ENCODE measurements at regions not wholly inside any gene's neighbourhood (a gene's known extent, or its start where the extent isn't known, plus 50 kb on each side); places are given as distances from the start of the nearest gene placed in this dataset.

DNA sequence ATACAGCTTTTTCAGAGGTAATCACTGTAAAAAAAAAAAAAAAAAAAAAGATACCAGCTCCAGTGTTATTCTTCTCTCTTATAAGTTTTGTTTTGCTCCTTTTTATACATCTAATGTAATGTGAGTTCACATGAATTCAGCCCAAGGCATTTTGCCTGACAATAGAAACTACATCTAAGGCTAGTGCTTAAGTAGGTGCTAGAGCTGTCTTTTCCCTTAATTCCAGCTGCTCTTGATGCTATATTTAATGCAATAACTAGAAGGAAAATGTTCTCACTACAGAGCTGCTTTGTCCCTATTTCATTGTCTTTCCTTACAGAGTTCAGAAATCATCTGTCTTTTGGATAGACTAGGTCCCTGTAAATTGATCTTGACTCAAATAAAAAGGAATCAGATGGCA is 150.1 kb downstream of the NAA11 start:
- H3K27ac Mint-ChIP-seq = no peak overlapping the region
- ChIA-PET POLR2A (interaction anchor here (0.6 kb wide), 1 partner anchor 446 kb away, joined by 3 read pairs; no protein-coding TSS in a partner anchor), CTCF (no interaction called here)
- H3K36me3 Mint-ChIP-seq (ENCODE audit: low read depth) = no peaks in the 10 kb centered on the region
- ATAC-seq (no peak), DNase-seq (no peak)
- TF ChIP-seq, protein P1, sequence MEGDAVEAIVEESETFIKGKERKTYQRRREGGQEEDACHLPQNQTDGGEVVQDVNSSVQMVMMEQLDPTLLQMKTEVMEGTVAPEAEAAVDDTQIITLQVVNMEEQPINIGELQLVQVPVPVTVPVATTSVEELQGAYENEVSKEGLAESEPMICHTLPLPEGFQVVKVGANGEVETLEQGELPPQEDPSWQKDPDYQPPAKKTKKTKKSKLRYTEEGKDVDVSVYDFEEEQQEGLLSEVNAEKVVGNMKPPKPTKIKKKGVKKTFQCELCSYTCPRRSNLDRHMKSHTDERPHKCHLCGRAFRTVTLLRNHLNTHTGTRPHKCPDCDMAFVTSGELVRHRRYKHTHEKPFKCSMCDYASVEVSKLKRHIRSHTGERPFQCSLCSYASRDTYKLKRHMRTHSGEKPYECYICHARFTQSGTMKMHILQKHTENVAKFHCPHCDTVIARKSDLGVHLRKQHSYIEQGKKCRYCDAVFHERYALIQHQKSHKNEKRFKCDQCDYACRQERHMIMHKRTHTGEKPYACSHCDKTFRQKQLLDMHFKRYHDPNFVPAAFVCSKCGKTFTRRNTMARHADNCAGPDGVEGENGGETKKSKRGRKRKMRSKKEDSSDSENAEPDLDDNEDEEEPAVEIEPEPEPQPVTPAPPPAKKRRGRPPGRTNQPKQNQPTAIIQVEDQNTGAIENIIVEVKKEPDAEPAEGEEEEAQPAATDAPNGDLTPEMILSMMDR (IDR thresholded peaks at IDR 0.05) = no peak
- H3K9me3 Mint-ChIP-seq = no peaks in the 10 kb centered on the region
- H3K4me3 Mint-ChIP-seq = no peak overlapping the region
- H3K27me3 Mint-ChIP-seq = no peaks in the 10 kb centered on the region
- no peaks in the 10 kb centered on the region for H3K4me1 Mint-ChIP-seq (ENCODE audit: low read depth)
- intact Hi-C loops (cut with micrococcal nuclease) = no loop called here

DNA sequence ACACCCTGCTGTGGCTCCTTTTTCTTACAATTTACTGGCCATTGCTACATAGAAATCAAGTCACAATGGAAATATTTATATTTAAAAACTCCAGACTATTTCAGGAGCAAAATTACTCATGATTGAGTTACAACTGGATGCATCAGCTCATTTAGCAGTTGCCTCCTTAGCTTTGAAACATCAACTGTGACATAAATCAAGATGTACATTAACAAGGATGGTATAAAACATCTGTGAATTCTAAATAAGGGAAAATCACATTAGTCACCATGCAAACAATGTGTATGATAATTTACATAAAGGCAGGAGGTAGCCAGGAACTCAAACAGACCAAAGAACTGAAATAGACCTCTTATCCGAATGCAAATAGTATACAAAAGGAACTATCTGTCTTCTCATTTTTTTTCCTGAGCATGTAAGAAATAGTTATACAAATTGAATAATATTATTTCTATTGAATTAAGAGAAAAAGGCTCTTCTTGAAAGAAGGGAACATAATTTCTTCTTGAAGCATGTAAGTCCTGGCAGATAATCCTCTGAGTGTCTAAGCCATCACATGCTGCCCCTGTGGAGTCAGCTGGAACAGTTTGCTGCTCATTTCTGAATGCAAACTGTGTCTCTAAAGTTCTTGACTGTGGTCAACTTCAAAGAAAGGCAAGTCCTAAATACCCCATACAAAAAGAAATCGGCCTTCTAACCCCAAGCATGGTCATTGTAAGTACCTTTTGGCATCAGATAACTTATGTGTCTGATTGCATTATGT is 151.2 kb downstream of the NAA11 start:
- DNase-seq (no peak), ATAC-seq (no peak)
- POLR2A ChIA-PET = interaction anchor here (0.6 kb wide), 1 partner anchor 447 kb away, joined by 3 read pairs; no protein-coding TSS in a partner anchor
- no peak overlapping the region for H3K27ac Mint-ChIP-seq
- no peaks in the 10 kb centered on the region for H3K9me3 Mint-ChIP-seq
- H3K36me3 Mint-ChIP-seq (ENCODE audit: low read depth) = no peaks in the 10 kb centered on the region
- H3K4me1 Mint-ChIP-seq (ENCODE audit: low read depth) = no peaks in the 10 kb centered on the region
- CTCF ChIA-PET = no interaction called here
- intact Hi-C loops (cut with micrococcal nuclease) = no loop called here
- no peaks in the 10 kb centered on the region for H3K27me3 Mint-ChIP-seq
- TF ChIP-seq, protein P1 (IDR thresholded peaks at IDR 0.05) = no peak
- no peak overlapping the region for H3K4me3 Mint-ChIP-seq

DNA sequence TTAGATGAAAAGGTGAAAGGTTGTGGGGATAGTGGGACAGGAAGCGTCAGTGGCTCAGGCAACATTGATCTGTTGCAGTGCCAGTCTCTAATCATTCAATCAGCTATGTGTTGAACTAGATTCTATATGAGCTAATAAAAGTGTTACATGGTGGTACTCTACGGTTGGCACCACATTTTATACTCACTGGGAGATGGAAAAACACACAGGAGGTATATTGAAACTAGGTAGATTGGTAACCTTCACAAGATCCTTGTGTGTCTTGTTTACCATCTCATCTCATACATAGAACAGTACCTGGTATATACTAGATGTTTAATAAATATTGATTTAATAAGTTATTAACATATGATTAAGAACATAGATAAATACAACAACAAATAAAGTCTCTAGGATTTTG is 152.7 kb downstream of the NAA11 start:
- H3K9me3 Mint-ChIP-seq = peaks cover 1% of the 10 kb centered on the region
- ATAC-seq = no peak
- TF ChIP-seq, protein P1 (IDR thresholded peaks at IDR 0.05) = no peak
- H3K27ac Mint-ChIP-seq = no peak overlapping the region
- no peak for DNase-seq
- intact Hi-C loops (cut with micrococcal nuclease) = no loop called here
- no peak overlapping the region for H3K4me3 Mint-ChIP-seq
- ChIA-PET POLR2A (no interaction called here), CTCF (no interaction called here)
- H3K27me3 Mint-ChIP-seq = no peaks in the 10 kb centered on the region
- H3K4me1 Mint-ChIP-seq (ENCODE audit: low read depth) = no peaks in the 10 kb centered on the region
- H3K36me3 Mint-ChIP-seq (ENCODE audit: low read depth) = no peaks in the 10 kb centered on the region

GRCh38 chr4:79170077-79170476 is 155.8 kb downstream of the NAA11 start:
- H3K27me3 Mint-ChIP-seq = no peaks in the 10 kb centered on the region
- H3K4me3 Mint-ChIP-seq = no peak overlapping the region
- H3K4me1 Mint-ChIP-seq (ENCODE audit: low read depth) = no peaks in the 10 kb centered on the region
- peaks cover 1% of the 10 kb centered on the region for H3K9me3 Mint-ChIP-seq
- H3K27ac Mint-ChIP-seq = no peak overlapping the region
- no peaks in the 10 kb centered on the region for H3K36me3 Mint-ChIP-seq (ENCODE audit: low read depth)
- DNase-seq (no peak), ATAC-seq (no peak)
- ChIA-PET CTCF (no interaction called here), POLR2A (no interaction called here)
- intact Hi-C loops (cut with micrococcal nuclease) = no loop called here
- TF ChIP-seq, protein P1 (IDR thresholded peaks at IDR 0.05) = no peak

DNA sequence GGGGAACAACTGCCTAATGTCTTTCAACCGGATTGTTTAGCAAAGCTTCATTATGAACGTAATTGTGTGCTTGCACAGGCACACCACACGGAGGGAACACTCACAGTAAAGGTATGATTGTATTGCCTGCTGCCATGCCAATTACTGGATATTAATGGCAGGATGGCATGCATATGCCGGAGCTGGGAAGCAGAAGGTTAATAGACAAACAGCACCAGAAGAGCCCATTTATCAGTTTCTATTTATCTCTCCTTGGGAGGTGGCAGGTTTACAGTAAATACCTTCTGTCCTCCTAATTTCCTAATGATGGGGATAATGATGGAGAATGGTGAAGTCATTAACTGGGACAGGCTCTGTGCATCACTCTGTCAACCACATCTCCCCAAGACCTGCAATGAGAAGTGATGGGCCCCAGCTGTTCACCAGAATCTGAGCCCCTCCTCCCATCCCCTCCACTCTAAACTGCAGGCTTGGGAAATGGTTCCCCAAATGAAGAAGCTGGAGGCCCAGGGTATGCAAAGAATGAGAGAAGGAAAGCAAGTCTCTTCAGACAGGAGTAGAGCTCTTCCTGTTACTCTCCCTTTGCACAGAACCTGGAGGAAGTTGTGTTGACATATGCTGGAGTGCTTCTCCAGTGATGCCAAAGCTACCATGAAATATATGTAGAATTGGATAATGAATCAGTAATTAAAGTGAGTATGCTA is 160.8 kb downstream of the NAA11 start:
- ChIA-PET POLR2A (no interaction called here), CTCF (no interaction called here)
- TF ChIP-seq, protein P1 (IDR thresholded peaks at IDR 0.05) = no peak
- H3K4me3 Mint-ChIP-seq = no peak overlapping the region
- H3K36me3 Mint-ChIP-seq (ENCODE audit: low read depth) = no peaks in the 10 kb centered on the region
- H3K27ac Mint-ChIP-seq = no peak overlapping the region
- DNase-seq (no peak), ATAC-seq (no peak)
- no peaks in the 10 kb centered on the region for H3K4me1 Mint-ChIP-seq (ENCODE audit: low read depth)
- H3K27me3 Mint-ChIP-seq = no peaks in the 10 kb centered on the region
- peaks cover 1% of the 10 kb centered on the region for H3K9me3 Mint-ChIP-seq
- intact Hi-C loops (cut with micrococcal nuclease) = no loop called here

All from activated CD8-positive, alpha-beta T cell treated with anti-CD3 and anti-CD28 coated beads for 36 hours (primary cell).